ENCODE measurements at regions not wholly inside any gene's neighbourhood (a gene's known extent, or its start where the extent isn't known, plus 50 kb on each side); places are given as distances from the start of the nearest gene placed in this dataset.
"Not testable (repeated sequence)": the region's sequence is repeated elsewhere in the genome, so short reads cannot be mapped to it uniquely, and the experiment has no call there.

- no peak for DNase-seq (ENCODE audit: low read depth)
Measured at GRCh38 chr1:74963120-74963519, 171.1 kb upstream of the LHX8 start.

GRCh38 chr1:74964508-74965102 lies 169.6 kb upstream of the LHX8 start:
- H3K4me3 ChIP-seq (ENCODE audit: low read depth, low read length): no peak overlapping the region
- TF ChIP-seq CTCF (IDR thresholded peaks at IDR 0.05; ENCODE audit: control insufficient read depth, extremely low read depth, insufficient read depth): no peak
- no peak for DNase-seq (ENCODE audit: low read depth)

More at GRCh38 chr1:74963120-74963519, 171.1 kb upstream of the LHX8 start:
- no peak overlapping the region for H3K4me3 ChIP-seq (ENCODE audit: low read depth, low read length)
- no peak for TF ChIP-seq CTCF (IDR thresholded peaks at IDR 0.05; ENCODE audit: control insufficient read depth, extremely low read depth, insufficient read depth)

GRCh38 chr1:74969566-74970135 lies 164.5 kb upstream of the LHX8 start:
- no peak for DNase-seq (ENCODE audit: low read depth)
- no peak for TF ChIP-seq CTCF (IDR thresholded peaks at IDR 0.05; ENCODE audit: control insufficient read depth, extremely low read depth, insufficient read depth)
- no peak overlapping the region for H3K4me3 ChIP-seq (ENCODE audit: low read depth, low read length)

GRCh38 chr1:74971982-74972381 lies 162.2 kb upstream of the LHX8 start:
- no peak for TF ChIP-seq CTCF (IDR thresholded peaks at IDR 0.05; ENCODE audit: control insufficient read depth, extremely low read depth, insufficient read depth)
- no peak overlapping the region for H3K4me3 ChIP-seq (ENCODE audit: low read depth, low read length)
- no peak for DNase-seq (ENCODE audit: low read depth)

- TF ChIP-seq CTCF (IDR thresholded peaks at IDR 0.05; ENCODE audit: control insufficient read depth, extremely low read depth, insufficient read depth): no peak
- no peak for DNase-seq (ENCODE audit: low read depth)
- H3K4me3 ChIP-seq (ENCODE audit: low read depth, low read length): no peak overlapping the region
Measured at GRCh38 chr1:74976491-74976890, 157.7 kb upstream of the LHX8 start.

- H3K4me3 ChIP-seq (ENCODE audit: low read depth, low read length); DNase-seq (ENCODE audit: low read depth): not testable (repeated sequence)
Measured at GRCh38 chr1:74992448-74992847, 141.7 kb upstream of the LHX8 start.

GRCh38 chr1:74995821-74996220 lies 138.4 kb upstream of the LHX8 start:
- no peak for DNase-seq (ENCODE audit: low read depth)
- TF ChIP-seq CTCF (IDR thresholded peaks at IDR 0.05; ENCODE audit: control insufficient read depth, extremely low read depth, insufficient read depth): no peak

More at GRCh38 chr1:74995821-74996220, 138.4 kb upstream of the LHX8 start:
- no peak overlapping the region for H3K4me3 ChIP-seq (ENCODE audit: low read depth, low read length)

All from LNCaP clone FGC (cell line).